Esophagus squamous epithelium (tissue), 5 donors: ENCODE measurements at regions not wholly inside any gene's neighbourhood (a gene's known extent, or its start where the extent isn't known, plus 50 kb on each side); places are given as distances from the start of the nearest gene placed in this dataset.

Source experiments
- DNase-seq: peaks from one replicate; lab custom pipeline; 2025; lab: John Stamatoyannopoulos, UW
- H3K27ac ChIP-seq, 4 donors: fragments of 200-600 bp; sonication (generic); one replicate each; pipeline ENCODE4 v1.5.1; 2016 to 2019; ENCODE audit warnings: mild to moderate bottlenecking in 1 of 4
- H3K27me3 ChIP-seq, 4 donors: fragments of 200-600 bp; sonication (generic); 1 replicate in 3 of 4; 2 replicates in 1 of 4; pipeline versions ENCODE4 v1.5.1 to v1.6.0; 2017 to 2021; ENCODE audit warnings: antibody characterized with exemption in 1 of 4
- H3K36me3 ChIP-seq, 3 donors: fragments of 200-600 bp; sonication (generic); one replicate each; pipeline ENCODE4 v1.5.1; 2016 to 2019
- H3K4me1 ChIP-seq, 3 donors: fragments of 200-600 bp; sonication (generic); one replicate each; pipeline ENCODE4 v1.5.1; 2017 to 2019
- H3K4me3 ChIP-seq, 4 donors: fragments of 200-600 bp; sonication (generic); 1 replicate in 3 of 4; 2 replicates in 1 of 4; pipeline ENCODE4 v1.5.1; 2016 to 2019; ENCODE audit warnings: mild to moderate bottlenecking in 2 of 4, moderate library complexity in 1 of 4
- H3K9me3 ChIP-seq, 3 donors: fragments of 200-600 bp; sonication (generic); one replicate each; pipeline ENCODE4 v1.5.1; 2016 to 2019
- CTCF ChIP-seq, 6 experiments: fragments of 450-650 bp in 4 of 6; fragments of 200-600 bp in 2 of 6; sonication (generic) in 2 of 6; IDR thresholded peaks; one replicate each; pipeline ENCODE4 v1.5.1; 2016 to 2019; ENCODE audit warnings: antibody characterized with exemption in 6 of 6, mild to moderate bottlenecking in 4 of 6, moderate library complexity in 4 of 6
- POLR2A ChIP-seq, 4 donors: fragments of 450-650 bp; IDR thresholded peaks; one replicate each; pipeline ENCODE4 v1.6.1; 2017; ENCODE audit warnings: antibody characterized with exemption in 4 of 4, mild to moderate bottlenecking in 4 of 4, moderate library complexity in 3 of 4
- WGBS, 2 donors: methylation state at CpG; one replicate each; pipeline ENCODE4 v1.1.5; 2018; 5-methylcytosine and 5-hydroxymethylcytosine counted together
- intact Hi-C: fragments of 100-400 bp; cut with DNase I; formaldehyde crosslinking; loops from one replicate; pipeline ENCODE4 v1.15.0; 2022
- donor health status: DM: yes; HTN: yes; CAD: no.

- no peak overlapping the region for H3K27ac ChIP-seq
- no peaks in the 10 kb centered on the region for H3K27me3 ChIP-seq
- no peak overlapping the region for H3K4me3 ChIP-seq
- DNase-seq = no peak
- intact Hi-C loops = no loop called here
- no peaks in the 10 kb centered on the region for H3K4me1 ChIP-seq
- 69 to 73% methylated on average over 1 of the region's 1 CpG for WGBS, 2 donors
- TF ChIP-seq CTCF (IDR thresholded peaks at IDR 0.05) (no peak), POLR2A (IDR thresholded peaks at IDR 0.05) (no peak)
- no peaks in the 10 kb centered on the region for H3K9me3 ChIP-seq
- no peaks in the 10 kb centered on the region for H3K36me3 ChIP-seq
Observed at GRCh38 chr5:164722702-164723101, 1217.3 kb downstream of the MAT2B start.

GRCh38 chr5:164727012-164727411 is 1221.6 kb downstream of the MAT2B start:
- WGBS, 2 donors = 71 to 88% methylated on average over 2 of the region's 2 CpGs
- H3K4me1 ChIP-seq = no peaks in the 10 kb centered on the region
- no peaks in the 10 kb centered on the region for H3K9me3 ChIP-seq
- no peak overlapping the region for H3K4me3 ChIP-seq
- TF ChIP-seq POLR2A (IDR thresholded peaks at IDR 0.05) (no peak), CTCF (IDR thresholded peaks at IDR 0.05) (no peak)
- DNase-seq = no peak
- no peaks in the 10 kb centered on the region for H3K36me3 ChIP-seq
- no peaks in the 10 kb centered on the region for H3K27me3 ChIP-seq
- intact Hi-C loops = no loop called here
- H3K27ac ChIP-seq = no peak overlapping the region

GRCh38 chr5:164728733-164729132 is 1223.3 kb downstream of the MAT2B start:
- intact Hi-C loops = no loop called here
- DNase-seq = no peak
- 75 to 79% methylated on average over 3 of the region's 3 CpGs for WGBS, 2 donors
- H3K27me3 ChIP-seq = no peaks in the 10 kb centered on the region
- no peaks in the 10 kb centered on the region for H3K4me1 ChIP-seq
- no peak for TF ChIP-seq POLR2A (IDR thresholded peaks at IDR 0.05)
- no peak for TF ChIP-seq CTCF (IDR thresholded peaks at IDR 0.05)
- H3K27ac ChIP-seq = no peak overlapping the region
- H3K36me3 ChIP-seq = no peaks in the 10 kb centered on the region
- no peak overlapping the region for H3K4me3 ChIP-seq
- H3K9me3 ChIP-seq = no peaks in the 10 kb centered on the region

GRCh38 chr5:164735334-164735733 is 1229.9 kb downstream of the MAT2B start:
- Histone ChIP-seq H3K27me3 (no peaks in the 10 kb centered on the region), H3K9me3 (no peaks in the 10 kb centered on the region), H3K4me3 (no peak overlapping the region), H3K27ac (no peak overlapping the region), H3K36me3 (no peaks in the 10 kb centered on the region), H3K4me1 (no peaks in the 10 kb centered on the region)
- DNase-seq = no peak
- TF ChIP-seq CTCF (IDR thresholded peaks at IDR 0.05) = no peak
- no peak for TF ChIP-seq POLR2A (IDR thresholded peaks at IDR 0.05)
- intact Hi-C loops = no loop called here

- no peaks in the 10 kb centered on the region for H3K9me3 ChIP-seq
- no peak for DNase-seq
- intact Hi-C loops = no loop called here
- TF ChIP-seq CTCF (IDR thresholded peaks at IDR 0.05) (no peak), POLR2A (IDR thresholded peaks at IDR 0.05) (no peak)
- H3K36me3 ChIP-seq = no peaks in the 10 kb centered on the region
- H3K27ac ChIP-seq = no peak overlapping the region
- WGBS, 2 donors = 70 to 83% methylated on average over 3 of the region's 3 CpGs
- no peaks in the 10 kb centered on the region for H3K4me1 ChIP-seq
- no peaks in the 10 kb centered on the region for H3K27me3 ChIP-seq
- no peak overlapping the region for H3K4me3 ChIP-seq
Observed at GRCh38 chr5:164741376-164741775, 1236.0 kb downstream of the MAT2B start.
